Endothelial cell (in vitro differentiated cells): ENCODE measurements at regions not wholly inside any gene's neighbourhood (a gene's known extent, or its start where the extent isn't known, plus 50 kb on each side); places are given as distances from the start of the nearest gene placed in this dataset.

Experiments used
- DNase-seq: peaks from one replicate; pipeline ENCODE4 v3.0.0; 2021; ENCODE audit warnings: low spot score
- H3K27ac Mint-ChIP-seq: one replicate; pipeline ENCODE4 v1.8.0; 2021; ENCODE audit warnings: mixed read lengths, inconsistent platforms; ENCODE audit not compliant: unreplicated experiment
- H3K27me3 Mint-ChIP-seq: one replicate; pipeline ENCODE4 v1.8.0; 2021; ENCODE audit warnings: mild to moderate bottlenecking, moderate library complexity, mixed read lengths, inconsistent platforms; ENCODE audit not compliant: unreplicated experiment
- H3K36me3 Mint-ChIP-seq: one replicate; pipeline ENCODE4 v1.8.0; 2021; ENCODE audit warnings: mild to moderate bottlenecking, low read depth, mixed read lengths, inconsistent platforms; ENCODE audit not compliant: unreplicated experiment
- H3K4me1 Mint-ChIP-seq: one replicate; pipeline ENCODE4 v1.8.0; 2021; ENCODE audit warnings: mild to moderate bottlenecking, mixed read lengths, inconsistent platforms; ENCODE audit not compliant: unreplicated experiment
- H3K4me3 Mint-ChIP-seq: one replicate; pipeline ENCODE4 v1.8.0; 2021; ENCODE audit warnings: mild to moderate bottlenecking, mixed read lengths, inconsistent platforms; ENCODE audit not compliant: unreplicated experiment
- H3K9me3 Mint-ChIP-seq: one replicate; pipeline ENCODE4 v1.8.0; 2021; ENCODE audit warnings: mixed read lengths, inconsistent platforms; ENCODE audit not compliant: unreplicated experiment
- TF ChIP-seq, protein P1 (sequence below): fragments of 200-600 bp; sonication (generic); IDR thresholded peaks from one replicate; pipeline ENCODE4 v1.5.0; 2021; ENCODE audit warnings: antibody characterized with exemption; ENCODE audit not compliant: unreplicated experiment

DNA sequence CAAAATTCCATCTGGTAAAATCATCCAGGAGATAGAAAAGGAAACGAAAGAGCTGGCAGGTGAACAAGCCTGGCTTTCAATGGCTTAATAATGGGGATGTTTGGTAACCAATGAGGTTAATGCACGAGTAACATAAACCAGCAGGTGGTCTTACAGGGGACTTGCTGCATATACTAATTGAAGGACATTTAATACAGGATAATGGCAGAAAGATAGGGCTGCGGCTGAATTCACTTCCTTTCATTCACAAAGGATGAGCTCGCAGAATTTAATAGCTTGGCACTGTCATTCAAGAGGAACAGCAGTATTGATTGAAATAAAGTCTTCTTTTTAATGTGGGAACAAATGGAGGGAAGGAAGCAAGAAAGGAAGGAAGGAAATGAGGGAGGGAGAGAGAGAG lies 156.3 kb upstream of the RAI2 start:
- no peak for DNase-seq
- Mint-ChIP-seq H3K27ac (no peak overlapping the region), H3K4me3 (no peak overlapping the region), H3K36me3 (no peaks in the 10 kb centered on the region), H3K4me1 (peaks cover 15% of the 10 kb centered on the region), H3K9me3 (no peaks in the 10 kb centered on the region), H3K27me3 (peaks cover 2% of the 10 kb centered on the region)
- TF ChIP-seq, protein P1, sequence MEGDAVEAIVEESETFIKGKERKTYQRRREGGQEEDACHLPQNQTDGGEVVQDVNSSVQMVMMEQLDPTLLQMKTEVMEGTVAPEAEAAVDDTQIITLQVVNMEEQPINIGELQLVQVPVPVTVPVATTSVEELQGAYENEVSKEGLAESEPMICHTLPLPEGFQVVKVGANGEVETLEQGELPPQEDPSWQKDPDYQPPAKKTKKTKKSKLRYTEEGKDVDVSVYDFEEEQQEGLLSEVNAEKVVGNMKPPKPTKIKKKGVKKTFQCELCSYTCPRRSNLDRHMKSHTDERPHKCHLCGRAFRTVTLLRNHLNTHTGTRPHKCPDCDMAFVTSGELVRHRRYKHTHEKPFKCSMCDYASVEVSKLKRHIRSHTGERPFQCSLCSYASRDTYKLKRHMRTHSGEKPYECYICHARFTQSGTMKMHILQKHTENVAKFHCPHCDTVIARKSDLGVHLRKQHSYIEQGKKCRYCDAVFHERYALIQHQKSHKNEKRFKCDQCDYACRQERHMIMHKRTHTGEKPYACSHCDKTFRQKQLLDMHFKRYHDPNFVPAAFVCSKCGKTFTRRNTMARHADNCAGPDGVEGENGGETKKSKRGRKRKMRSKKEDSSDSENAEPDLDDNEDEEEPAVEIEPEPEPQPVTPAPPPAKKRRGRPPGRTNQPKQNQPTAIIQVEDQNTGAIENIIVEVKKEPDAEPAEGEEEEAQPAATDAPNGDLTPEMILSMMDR, result no peak

DNA sequence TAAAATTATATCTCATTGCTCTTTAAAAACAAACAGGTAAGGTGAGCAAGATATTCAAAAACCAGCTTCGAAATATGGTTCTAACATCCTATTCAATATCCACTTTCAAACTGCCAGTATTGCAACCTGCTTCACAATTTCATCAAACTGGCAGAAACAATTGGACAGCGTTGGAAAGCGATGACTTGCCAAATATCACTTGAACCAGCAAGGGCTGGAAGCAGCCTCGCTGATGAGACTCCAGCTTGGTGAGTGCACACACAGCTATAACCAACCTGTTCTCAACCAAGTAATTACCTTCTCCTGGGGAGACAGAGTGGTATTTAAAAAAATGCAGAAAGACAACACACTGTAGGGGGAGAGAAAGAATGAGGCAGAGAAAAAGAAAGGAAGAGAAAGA lies 155.8 kb upstream of the RAI2 start:
- Mint-ChIP-seq H3K36me3 (no peaks in the 10 kb centered on the region), H3K9me3 (no peaks in the 10 kb centered on the region), H3K4me1 (peaks cover 15% of the 10 kb centered on the region), H3K27me3 (peaks cover 2% of the 10 kb centered on the region), H3K27ac (no peak overlapping the region), H3K4me3 (no peak overlapping the region)
- TF ChIP-seq, protein P1, result no peak
- DNase-seq, result no peak

DNA sequence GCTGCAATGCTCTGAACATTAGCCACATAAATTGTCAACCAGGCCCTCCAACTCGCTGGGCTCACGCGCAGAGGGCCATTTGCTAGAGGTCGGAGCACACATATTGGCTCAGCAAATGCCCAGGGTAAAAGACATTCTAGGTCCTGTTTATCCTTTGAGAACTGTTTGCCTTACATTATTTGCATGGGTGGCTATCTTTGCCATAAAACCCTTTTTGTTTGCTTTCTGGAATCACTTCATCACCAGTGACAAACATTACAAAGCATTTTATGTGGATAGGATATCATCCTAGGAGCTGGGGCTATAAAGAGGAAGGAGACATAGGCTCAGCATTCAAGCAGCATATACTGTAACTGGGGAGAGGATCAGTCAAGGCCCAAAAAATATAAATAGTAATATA lies 149.2 kb upstream of the RAI2 start:
- no peak overlapping the region for H3K4me3 Mint-ChIP-seq
- no peaks in the 10 kb centered on the region for H3K36me3 Mint-ChIP-seq
- peaks cover 2% of the 10 kb centered on the region for H3K27me3 Mint-ChIP-seq
- H3K4me1 Mint-ChIP-seq, result no peaks in the 10 kb centered on the region
- DNase-seq, result no peak
- TF ChIP-seq, protein P1, result no peak
- H3K27ac Mint-ChIP-seq, result no peak overlapping the region
- H3K9me3 Mint-ChIP-seq, result no peaks in the 10 kb centered on the region

DNA sequence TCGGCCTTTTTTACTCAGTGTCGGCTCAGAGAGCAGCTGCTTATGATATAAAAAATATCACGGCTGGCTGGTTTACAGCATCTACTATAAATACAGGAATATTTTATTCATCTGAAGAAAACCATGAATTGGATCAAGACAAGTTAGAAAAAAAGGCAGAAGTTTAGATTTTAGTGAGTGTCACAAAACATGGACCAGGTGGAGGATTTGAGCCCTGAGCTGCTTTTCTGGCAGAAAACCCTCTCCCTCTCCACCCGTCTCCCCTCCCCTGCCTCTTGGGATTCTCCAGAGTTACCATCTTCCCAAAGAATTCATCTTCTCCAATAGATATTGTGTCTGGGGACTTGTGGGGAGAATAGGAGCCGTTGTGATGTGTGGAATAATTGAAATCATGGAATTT lies 142.8 kb upstream of the RAI2 start:
- H3K4me1 Mint-ChIP-seq, result no peaks in the 10 kb centered on the region
- no peak for DNase-seq
- H3K27ac Mint-ChIP-seq, result no peak overlapping the region
- no peak overlapping the region for H3K4me3 Mint-ChIP-seq
- no peaks in the 10 kb centered on the region for H3K27me3 Mint-ChIP-seq
- TF ChIP-seq, protein P1, result no peak
- no peaks in the 10 kb centered on the region for H3K9me3 Mint-ChIP-seq
- H3K36me3 Mint-ChIP-seq, result no peaks in the 10 kb centered on the region

DNA sequence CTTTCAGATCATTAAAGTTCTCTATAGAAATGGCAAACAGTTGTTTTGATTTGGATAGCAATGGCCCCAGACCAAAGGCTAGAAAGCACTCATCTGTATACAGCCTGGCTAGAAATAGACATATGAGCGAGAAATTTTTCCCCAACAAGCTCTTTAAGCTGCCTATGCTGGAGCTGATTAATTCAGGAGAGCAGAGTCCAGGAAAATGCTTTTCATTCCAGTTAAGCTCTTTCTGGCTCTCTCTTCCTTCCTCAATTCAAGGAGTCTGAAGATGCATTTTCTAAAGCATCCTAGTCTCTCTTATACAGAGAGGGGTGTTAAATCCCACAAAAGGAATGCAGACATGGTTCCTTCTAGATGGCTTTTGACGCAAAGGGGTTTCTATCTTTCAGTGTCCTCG lies 141.7 kb upstream of the RAI2 start:
- DNase-seq, result no peak
- H3K4me3 Mint-ChIP-seq, result no peak overlapping the region
- TF ChIP-seq, protein P1, result no peak
- H3K9me3 Mint-ChIP-seq, result no peaks in the 10 kb centered on the region
- no peaks in the 10 kb centered on the region for H3K36me3 Mint-ChIP-seq
- no peak overlapping the region for H3K27ac Mint-ChIP-seq
- no peaks in the 10 kb centered on the region for H3K4me1 Mint-ChIP-seq
- no peaks in the 10 kb centered on the region for H3K27me3 Mint-ChIP-seq
